Neuronal stem cell (in vitro differentiated cells): ENCODE measurements at regions not wholly inside any gene's neighbourhood (a gene's known extent, or its start where the extent isn't known, plus 50 kb on each side); places are given as distances from the start of the nearest gene placed in this dataset.

ENCODE experiments used
- DNase-seq: peaks from one replicate; pipeline ENCODE4 v3.0.0-alpha.2; 2013; ENCODE audit warnings: low spot score
- H2AFZ ChIP-seq: one replicate; pipeline ENCODE4 v1.6.1; 2013; ENCODE audit warnings: mild to moderate bottlenecking, low read length, inconsistent platforms
- H2AK5ac ChIP-seq: 2 replicates; pipeline ENCODE4 v1.6.1; 2013; ENCODE audit warnings: low read depth, mild to moderate bottlenecking, inconsistent platforms, low read length, moderate library complexity, mixed read lengths
- H2BK120ac ChIP-seq: 2 replicates; pipeline ENCODE4 v1.6.1; 2013; ENCODE audit warnings: low read depth, mild to moderate bottlenecking, inconsistent platforms, low read length, moderate library complexity, mixed read lengths
- H2BK12ac ChIP-seq: one replicate; pipeline ENCODE4 v1.6.1; 2013; ENCODE audit warnings: low read length, inconsistent platforms
- H2BK15ac ChIP-seq: 2 replicates; pipeline ENCODE4 v1.6.1; 2013; ENCODE audit warnings: mild to moderate bottlenecking, low read length, inconsistent platforms, mixed read lengths
- H2BK5ac ChIP-seq: one replicate; pipeline ENCODE4 v1.6.1; 2013; ENCODE audit warnings: inconsistent platforms, mild to moderate bottlenecking, low read length, moderate library complexity
- H3K14ac ChIP-seq: one replicate; pipeline ENCODE4 v1.6.1; 2013; ENCODE audit warnings: low read length, inconsistent platforms
- H3K18ac ChIP-seq: 2 replicates; pipeline ENCODE4 v1.6.1; 2013; ENCODE audit warnings: low read length, inconsistent platforms
- H3K23ac ChIP-seq: 2 replicates; pipeline ENCODE4 v1.6.1; 2013; ENCODE audit warnings: low read depth, mild to moderate bottlenecking, mixed read lengths, low read length, inconsistent platforms; ENCODE audit not compliant: poor library complexity
- H3K27ac ChIP-seq: replicated peaks from 3 replicates; pipeline ENCODE4 v1.5.1; 2013; ENCODE audit warnings: low read length, inconsistent platforms
- H3K27me3 ChIP-seq, 3 experiments: 2 replicates each; pipeline ENCODE4 v1.6.1; 2013; ENCODE audit warnings: low read length in 3 of 3, mild to moderate bottlenecking in 2 of 3, inconsistent platforms in 1 of 3, low read depth in 1 of 3, mixed read lengths in 1 of 3, moderate library complexity in 1 of 3; ENCODE audit not compliant: control insufficient read depth in 3 of 3, insufficient read depth in 3 of 3
- H3K36me3 ChIP-seq, 2 donors: replicated peaks in 1 of 2; 2 replicates each; pipeline ENCODE4 v1.6.1; 2013; ENCODE audit warnings: low read length in 2 of 2; ENCODE audit not compliant: control insufficient read depth in 2 of 2, insufficient read depth in 2 of 2
- H3K4ac ChIP-seq: 2 replicates; pipeline ENCODE4 v1.6.1; 2013; ENCODE audit warnings: inconsistent platforms, mild to moderate bottlenecking, low read length, moderate library complexity
- H3K4me1 ChIP-seq, 2 donors: 1 replicate in 1 of 2; 2 replicates in 1 of 2; pipeline ENCODE4 v1.6.1; 2013; ENCODE audit warnings: low read length in 2 of 2, low read depth in 1 of 2; ENCODE audit not compliant: control insufficient read depth in 2 of 2, insufficient read depth in 1 of 2
- H3K4me2 ChIP-seq: one replicate; pipeline ENCODE4 v1.6.1; 2013; ENCODE audit warnings: mild to moderate bottlenecking, low read length, inconsistent platforms; ENCODE audit not compliant: insufficient read depth, poor library complexity, severe bottlenecking
- H3K4me3 ChIP-seq, 2 donors: 2 replicates each; pipeline ENCODE4 v1.5.1; 2013; ENCODE audit warnings: low read length in 2 of 2, mild to moderate bottlenecking in 2 of 2, inconsistent platforms in 1 of 2, moderate library complexity in 1 of 2
- H3K79me1 ChIP-seq: one replicate; pipeline ENCODE4 v1.6.1; 2013; ENCODE audit warnings: low read depth, mild to moderate bottlenecking, inconsistent platforms, low read length, moderate library complexity
- H3K9ac ChIP-seq: one replicate; pipeline ENCODE4 v1.6.1; 2013; ENCODE audit warnings: mild to moderate bottlenecking, low read depth, low read length, inconsistent platforms; ENCODE audit not compliant: poor library complexity
- H3K9me3 ChIP-seq, 2 donors: replicated peaks in 1 of 2; 2 replicates each; pipeline versions ENCODE3 to v1.6.1; 2013; ENCODE audit warnings: low read length in 2 of 2, mild to moderate bottlenecking in 2 of 2, inconsistent platforms in 1 of 2, low read depth in 1 of 2, mixed read lengths in 1 of 2, moderate library complexity in 1 of 2; ENCODE audit not compliant: control insufficient read depth in 2 of 2, insufficient read depth in 1 of 2
- H4K8ac ChIP-seq: one replicate; pipeline ENCODE4 v1.6.1; 2013; ENCODE audit warnings: low read depth, mild to moderate bottlenecking, inconsistent platforms, low read length, moderate library complexity
- H4K91ac ChIP-seq: one replicate; pipeline ENCODE4 v1.6.1; 2013; ENCODE audit warnings: low read length, low read depth, mild to moderate bottlenecking, inconsistent platforms; ENCODE audit not compliant: poor library complexity
- WGBS, 2 donors: extraction: QIAGEN DNeasy Blood & Tissue Kit; methylation state at CpG; one replicate each; pipeline ENCODE4 v1.1.7; 2013; ENCODE audit warnings: missing lambda C conversion rate in 2 of 2, mixed read lengths in 1 of 2; ENCODE audit not compliant: insufficient read length in 2 of 2, insufficient replicate concordance in 1 of 2; ENCODE audit errors: extremely low coverage in 2 of 2; 5-methylcytosine and 5-hydroxymethylcytosine counted together

GRCh38 chr17:51555153-51555552 is 294.8 kb downstream of the UTP18 start:
- H3K27me3 ChIP-seq, result no peaks in the 10 kb centered on the region
- no peak overlapping the region for H2AFZ ChIP-seq
- H3K27ac ChIP-seq, result no peak overlapping the region
- no peak overlapping the region for H2BK15ac ChIP-seq
- H3K18ac ChIP-seq, result no peak overlapping the region
- no peak overlapping the region for H3K4me3 ChIP-seq
- no peak overlapping the region for H4K8ac ChIP-seq
- H4K91ac ChIP-seq, result no peak overlapping the region
- no peak for DNase-seq
- no peak overlapping the region for H3K4ac ChIP-seq
- H3K36me3 ChIP-seq, result no peaks in the 10 kb centered on the region
- no peak overlapping the region for H3K9ac ChIP-seq
- no peak overlapping the region for H3K23ac ChIP-seq
- no peaks in the 10 kb centered on the region for H3K9me3 ChIP-seq
- H3K4me2 ChIP-seq, result no peak overlapping the region
- H3K14ac ChIP-seq, result no peak overlapping the region
- H3K4me1 ChIP-seq, result peaks cover 0 to 1% of the 10 kb centered on the region in 2 donors
- no peaks in the 10 kb centered on the region for H3K79me1 ChIP-seq
- no peak overlapping the region for H2BK5ac ChIP-seq
- H2BK12ac ChIP-seq, result no peak overlapping the region
- WGBS, 2 donors, result no CpG with 5 or more reads among the region's 1 CpG
- no peak overlapping the region for H2AK5ac ChIP-seq
- no peak overlapping the region for H2BK120ac ChIP-seq

- Histone ChIP-seq H2BK5ac (no peak overlapping the region), H3K79me1 (no peaks in the 10 kb centered on the region), H3K9ac (no peak overlapping the region), H2BK15ac (no peak overlapping the region), H3K18ac (no peak overlapping the region), H2BK12ac (no peak overlapping the region), H3K4ac (no peak overlapping the region), H3K27me3 (no peaks in the 10 kb centered on the region), H3K27ac (no peak overlapping the region), H3K4me2 (no peak overlapping the region), H3K9me3 (no peaks in the 10 kb centered on the region), H2BK120ac (no peak overlapping the region), H2AK5ac (no peak overlapping the region), H3K4me1 (no peaks in the 10 kb centered on the region), H3K36me3 (no peaks in the 10 kb centered on the region), H3K14ac (no peak overlapping the region), H3K23ac (no peak overlapping the region), H2AFZ (no peak overlapping the region), H4K91ac (no peak overlapping the region), H4K8ac (no peak overlapping the region), H3K4me3 (no peak overlapping the region)
- whole genome bisulfite sequencing, 2 donors, result no CpG with 5 or more reads among the region's 3 CpGs
- no peak for DNase-seq
Measured at GRCh38 chr17:51559778-51560177, 299.4 kb downstream of the UTP18 start.

GRCh38 chr17:51560398-51560797 is 300.1 kb downstream of the UTP18 start:
- H3K4me1 ChIP-seq, result no peaks in the 10 kb centered on the region
- no peak overlapping the region for H3K18ac ChIP-seq
- H3K9me3 ChIP-seq, result no peaks in the 10 kb centered on the region
- no peaks in the 10 kb centered on the region for H3K36me3 ChIP-seq
- DNase-seq, result no peak
- H2BK12ac ChIP-seq, result no peak overlapping the region
- no peak overlapping the region for H3K14ac ChIP-seq
- H2BK15ac ChIP-seq, result no peak overlapping the region
- no peak overlapping the region for H3K4ac ChIP-seq
- H2AFZ ChIP-seq, result no peak overlapping the region
- H3K4me3 ChIP-seq, result no peak overlapping the region
- H2BK5ac ChIP-seq, result no peak overlapping the region
- H2AK5ac ChIP-seq, result no peak overlapping the region
- H3K27ac ChIP-seq, result no peak overlapping the region
- H3K9ac ChIP-seq, result no peak overlapping the region
- no peak overlapping the region for H4K91ac ChIP-seq
- no peaks in the 10 kb centered on the region for H3K79me1 ChIP-seq
- H2BK120ac ChIP-seq, result no peak overlapping the region
- no peaks in the 10 kb centered on the region for H3K27me3 ChIP-seq
- H3K4me2 ChIP-seq, result no peak overlapping the region
- H4K8ac ChIP-seq, result no peak overlapping the region
- no peak overlapping the region for H3K23ac ChIP-seq

GRCh38 chr17:51563961-51564360 is 303.6 kb downstream of the UTP18 start:
- Histone ChIP-seq H3K23ac (no peak overlapping the region), H3K4me2 (no peak overlapping the region)
- no CpG with 5 or more reads among the region's 3 CpGs for WGBS, 2 donors

More at GRCh38 chr17:51563961-51564360, 303.6 kb downstream of the UTP18 start:
- no peak overlapping the region for H2BK15ac ChIP-seq
- H2BK12ac ChIP-seq, result no peak overlapping the region
- H2BK120ac ChIP-seq, result no peak overlapping the region
- H2AK5ac ChIP-seq, result no peak overlapping the region
- H3K4ac ChIP-seq, result no peak overlapping the region
- no peaks in the 10 kb centered on the region for H3K36me3 ChIP-seq
- H4K8ac ChIP-seq, result no peak overlapping the region
- H3K79me1 ChIP-seq, result no peaks in the 10 kb centered on the region
- no peak for DNase-seq
- no peak overlapping the region for H3K27ac ChIP-seq
- H3K14ac ChIP-seq, result no peak overlapping the region
- no peaks in the 10 kb centered on the region for H3K9me3 ChIP-seq
- no peak overlapping the region for H3K18ac ChIP-seq
- no peak overlapping the region for H2AFZ ChIP-seq
- H3K9ac ChIP-seq, result no peak overlapping the region
- H3K4me3 ChIP-seq, result no peak overlapping the region
- H4K91ac ChIP-seq, result no peak overlapping the region
- no peak overlapping the region for H2BK5ac ChIP-seq
- H3K4me1 ChIP-seq, result no peaks in the 10 kb centered on the region
- H3K27me3 ChIP-seq, result no peaks in the 10 kb centered on the region
